Karpas-422 (cell line): ENCODE measurements at regions not wholly inside any gene's neighbourhood (a gene's known extent, or its start where the extent isn't known, plus 50 kb on each side); places are given as distances from the start of the nearest gene placed in this dataset.

Experiments used
- DNase-seq: peaks from one replicate; pipeline ENCODE4 v3.0.0-alpha.2; 2015
- H2AFZ ChIP-seq: fragments of 200-600 bp; sonication (generic); 2 replicates; pipeline ENCODE4 v1.6.1; 2014; ENCODE audit warnings: antibody characterized with exemption, low read length, mixed read lengths
- H3K27ac ChIP-seq: fragments of 200-600 bp; sonication (generic); 2 replicates; pipeline ENCODE4 v1.5.1; 2014; ENCODE audit warnings: mild to moderate bottlenecking, low read length, moderate library complexity
- H3K27me3 ChIP-seq: fragments of 200-600 bp; sonication (generic); 2 replicates; pipeline ENCODE4 v1.6.1; 2014; ENCODE audit warnings: low read length, mixed read lengths
- H3K36me3 ChIP-seq: fragments of 200-600 bp; sonication (generic); 2 replicates; pipeline ENCODE4 v1.6.1; 2014; ENCODE audit warnings: low read length, mixed read lengths; ENCODE audit not compliant: insufficient read depth
- H3K4me1 ChIP-seq: fragments of 200-600 bp; sonication (generic); 2 replicates; pipeline ENCODE4 v1.6.1; 2014; ENCODE audit warnings: mild to moderate bottlenecking, low read length, mixed read lengths
- H3K4me2 ChIP-seq: fragments of 200-600 bp; sonication (generic); 2 replicates; pipeline ENCODE4 v1.6.1; 2014; ENCODE audit warnings: low read length, low read depth, mild to moderate bottlenecking; ENCODE audit not compliant: poor library complexity, severe bottlenecking
- H3K4me3 ChIP-seq: fragments of 200-600 bp; sonication (generic); 2 replicates; pipeline ENCODE4 v1.5.1; 2014; ENCODE audit warnings: mild to moderate bottlenecking, antibody characterized with exemption, low read length, mixed read lengths
- H3K79me2 ChIP-seq: fragments of 200-600 bp; sonication (generic); 2 replicates; pipeline ENCODE4 v1.6.1; 2014; ENCODE audit warnings: mild to moderate bottlenecking, low read length, mixed read lengths
- H3K9ac ChIP-seq: fragments of 200-600 bp; sonication (generic); 2 replicates; pipeline ENCODE4 v1.6.0; 2014; ENCODE audit warnings: low read length
- H3K9me2 ChIP-seq: fragments of 200-600 bp; sonication (generic), shearing (Covaris generic); replicated peaks from 2 replicates; pipeline ENCODE4 v1.6.0; 2014; ENCODE audit warnings: mild to moderate bottlenecking, low read length, moderate library complexity; ENCODE audit not compliant: insufficient read depth
- H3K9me3 ChIP-seq: fragments of 300-700, 200-600 bp; sonication (generic); 2 replicates; pipeline ENCODE4 v1.6.1; 2014; ENCODE audit warnings: low read length, mixed read lengths
- H4K20me1 ChIP-seq: fragments of 200-600 bp; sonication (generic); 2 replicates; pipeline ENCODE4 v1.6.1; 2014; ENCODE audit warnings: mild to moderate bottlenecking, antibody characterized with exemption, low read length, low read depth; ENCODE audit not compliant: insufficient read depth

DNA sequence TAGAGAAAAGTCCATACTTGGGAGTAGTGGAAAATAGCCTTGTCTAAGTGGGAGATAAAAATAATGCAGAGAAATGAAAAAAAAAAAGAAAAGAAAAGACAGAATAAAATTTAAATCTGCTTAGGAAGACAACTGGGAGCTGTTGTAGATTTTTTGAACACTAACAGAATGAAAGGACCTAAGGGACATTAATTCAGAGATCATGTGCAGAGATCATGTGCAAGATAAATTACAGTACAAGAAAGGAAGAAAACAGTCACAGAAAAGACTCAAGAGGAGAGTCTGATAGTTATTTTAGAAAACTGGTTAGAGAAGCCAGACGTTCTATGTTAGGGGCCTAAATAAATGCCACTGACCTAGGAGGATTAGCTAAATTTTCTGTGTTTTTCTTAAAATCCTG, 1226.8 kb upstream of the NUDT12 start:
- no peaks in the 10 kb centered on the region for H4K20me1 ChIP-seq
- H3K27ac ChIP-seq = no peak overlapping the region
- DNase-seq = no peak
- peaks cover 20% of the 10 kb centered on the region for H3K9me3 ChIP-seq
- H3K4me1 ChIP-seq = no peaks in the 10 kb centered on the region
- no peaks in the 10 kb centered on the region for H3K27me3 ChIP-seq
- no peak overlapping the region for H3K4me3 ChIP-seq
- no peaks in the 10 kb centered on the region for H3K9me2 ChIP-seq
- no peaks in the 10 kb centered on the region for H3K36me3 ChIP-seq
- no peaks in the 10 kb centered on the region for H3K79me2 ChIP-seq
- H3K4me2 ChIP-seq = no peak overlapping the region
- no peak overlapping the region for H2AFZ ChIP-seq
- H3K9ac ChIP-seq = no peak overlapping the region

DNA sequence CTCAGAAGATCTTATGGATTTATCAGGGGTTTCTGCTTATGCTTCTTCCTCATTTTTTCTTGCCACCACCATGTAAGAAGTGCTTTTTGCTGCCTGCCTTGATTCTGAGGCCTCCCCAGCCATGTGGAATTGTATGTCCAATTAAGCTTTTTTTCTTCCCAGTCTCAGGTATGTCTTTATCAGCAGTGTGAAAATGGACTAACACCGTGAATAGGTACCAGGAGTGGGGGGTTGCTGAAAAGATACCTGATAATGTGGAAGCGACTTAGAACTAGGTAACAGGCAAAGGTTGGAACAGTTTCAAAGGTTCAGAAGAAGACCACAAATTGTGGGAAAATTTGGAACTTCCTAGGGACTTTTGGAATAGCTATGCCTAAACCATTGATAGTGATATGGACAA, 1222.5 kb upstream of the NUDT12 start:
- DNase-seq = no peak

DNA sequence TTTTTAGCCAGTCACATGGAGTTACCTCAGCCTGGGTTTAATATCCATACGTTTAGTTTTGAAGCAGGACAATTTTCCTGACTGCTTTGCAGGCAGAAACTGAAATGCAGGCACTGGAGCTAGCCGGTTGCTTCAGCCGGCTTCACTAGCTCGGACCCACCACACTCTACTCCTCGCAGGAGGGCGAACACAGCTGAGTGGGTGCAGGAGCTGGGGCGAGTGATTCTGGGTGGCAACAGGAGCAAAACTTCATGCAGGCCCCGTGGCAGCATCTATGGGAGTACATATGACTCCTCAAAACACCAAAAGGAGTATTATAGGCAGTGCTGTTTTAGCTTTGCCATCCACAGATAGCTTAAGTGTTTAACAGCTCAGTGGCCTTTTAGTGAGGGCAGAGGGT, 1211.8 kb upstream of the NUDT12 start:
- Histone ChIP-seq H3K27me3 (no peaks in the 10 kb centered on the region), H3K4me3 (no peak overlapping the region), H3K9me2 (no peaks in the 10 kb centered on the region), H4K20me1 (no peaks in the 10 kb centered on the region), H3K4me1 (no peaks in the 10 kb centered on the region), H3K4me2 (no peak overlapping the region), H3K9ac (no peak overlapping the region), H3K9me3 (peaks cover 33% of the 10 kb centered on the region), H3K36me3 (no peaks in the 10 kb centered on the region), H3K79me2 (no peaks in the 10 kb centered on the region), H2AFZ (no peak overlapping the region), H3K27ac (no peak overlapping the region)
- no peak for DNase-seq

More for the DNA sequence above, 1222.5 kb upstream of the NUDT12 start:
- H4K20me1 ChIP-seq = no peaks in the 10 kb centered on the region
- H3K9me3 ChIP-seq = peaks cover 17% of the 10 kb centered on the region
- no peak overlapping the region for H2AFZ ChIP-seq
- H3K27ac ChIP-seq = no peak overlapping the region
- no peak overlapping the region for H3K4me3 ChIP-seq
- H3K27me3 ChIP-seq = no peaks in the 10 kb centered on the region
- no peak overlapping the region for H3K9ac ChIP-seq
- no peaks in the 10 kb centered on the region for H3K36me3 ChIP-seq
- H3K9me2 ChIP-seq = no peaks in the 10 kb centered on the region
- H3K79me2 ChIP-seq = no peaks in the 10 kb centered on the region
- no peak overlapping the region for H3K4me2 ChIP-seq
- no peaks in the 10 kb centered on the region for H3K4me1 ChIP-seq

DNA sequence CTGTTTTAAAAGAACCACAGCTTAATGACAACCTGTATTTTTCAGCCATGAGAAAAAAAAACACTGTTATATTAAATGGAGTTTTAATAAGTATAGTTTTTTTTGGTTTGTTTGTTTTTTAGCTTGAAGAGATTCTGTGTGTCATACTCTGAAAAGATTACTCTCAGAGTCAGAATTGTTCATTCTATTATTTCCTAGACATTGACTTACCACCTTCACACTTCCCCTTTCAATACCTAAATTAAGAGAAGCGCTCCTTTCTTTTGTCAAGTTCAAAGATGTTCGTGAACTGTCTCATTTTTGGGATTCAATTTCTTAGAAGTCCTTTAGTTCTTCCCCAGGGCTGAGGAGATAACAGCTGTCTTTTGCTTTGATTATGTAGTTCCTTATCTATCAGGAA, 1201.6 kb upstream of the NUDT12 start:
- Histone ChIP-seq H3K9ac (no peak overlapping the region), H2AFZ (no peak overlapping the region), H3K9me3 (peaks cover 16% of the 10 kb centered on the region), H4K20me1 (no peaks in the 10 kb centered on the region), H3K27ac (no peak overlapping the region), H3K4me2 (no peak overlapping the region), H3K79me2 (no peaks in the 10 kb centered on the region), H3K4me1 (no peaks in the 10 kb centered on the region), H3K9me2 (no peaks in the 10 kb centered on the region), H3K36me3 (no peaks in the 10 kb centered on the region), H3K4me3 (no peak overlapping the region), H3K27me3 (no peaks in the 10 kb centered on the region)
- DNase-seq = no peak

DNA sequence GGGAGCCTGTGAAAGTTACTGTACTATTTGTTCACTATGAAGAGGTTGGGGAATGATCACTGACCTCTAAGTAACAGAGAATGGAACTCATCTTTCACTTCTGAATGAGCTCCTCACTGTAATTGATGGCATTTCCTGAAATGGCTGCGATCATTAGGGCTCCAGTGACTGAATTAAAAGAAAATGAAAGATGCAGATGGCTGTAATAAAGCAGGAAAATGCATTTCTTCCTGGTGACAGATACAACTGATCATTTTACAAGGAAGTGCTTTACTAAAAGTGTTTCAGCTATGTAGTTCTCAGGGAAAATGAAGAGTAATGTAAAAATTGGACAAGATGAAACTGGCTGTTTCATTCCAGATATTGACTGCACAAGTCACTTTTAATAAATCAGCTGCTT, 1200.6 kb upstream of the NUDT12 start:
- Histone ChIP-seq H3K79me2 (no peaks in the 10 kb centered on the region), H3K4me2 (no peak overlapping the region), H3K9ac (no peak overlapping the region), H3K27ac (no peak overlapping the region), H3K4me1 (no peaks in the 10 kb centered on the region), H4K20me1 (no peaks in the 10 kb centered on the region), H3K4me3 (no peak overlapping the region), H3K27me3 (no peaks in the 10 kb centered on the region), H2AFZ (no peak overlapping the region), H3K9me2 (no peaks in the 10 kb centered on the region), H3K36me3 (no peaks in the 10 kb centered on the region), H3K9me3 (peaks cover 19% of the 10 kb centered on the region)
- no peak for DNase-seq

DNA sequence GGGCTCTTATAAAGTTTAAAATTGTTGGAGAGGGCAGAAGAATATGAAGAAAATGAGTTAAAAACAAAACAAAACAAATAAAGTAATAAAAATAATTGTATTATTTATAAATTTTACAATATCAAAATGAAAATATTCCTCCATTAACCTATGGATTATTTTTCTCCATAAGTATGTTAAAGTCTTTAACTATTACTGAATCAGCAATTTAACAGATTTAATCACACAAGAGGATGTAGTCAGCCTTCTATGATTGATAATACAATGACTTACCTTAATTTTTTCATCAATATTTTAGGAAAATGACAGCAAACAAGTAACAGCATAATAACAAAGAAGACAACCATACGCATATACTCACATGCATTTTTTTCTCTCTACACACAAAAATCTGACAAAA, 1195.3 kb upstream of the NUDT12 start:
- DNase-seq = no peak
- Histone ChIP-seq H3K79me2 (no peaks in the 10 kb centered on the region), H3K4me2 (no peak overlapping the region), H3K4me1 (no peaks in the 10 kb centered on the region), H3K36me3 (no peaks in the 10 kb centered on the region), H3K9me3 (peaks cover 30% of the 10 kb centered on the region), H3K27ac (no peak overlapping the region), H2AFZ (no peak overlapping the region), H3K27me3 (no peaks in the 10 kb centered on the region), H3K4me3 (no peak overlapping the region), H3K9me2 (no peaks in the 10 kb centered on the region), H3K9ac (no peak overlapping the region), H4K20me1 (no peaks in the 10 kb centered on the region)

DNA sequence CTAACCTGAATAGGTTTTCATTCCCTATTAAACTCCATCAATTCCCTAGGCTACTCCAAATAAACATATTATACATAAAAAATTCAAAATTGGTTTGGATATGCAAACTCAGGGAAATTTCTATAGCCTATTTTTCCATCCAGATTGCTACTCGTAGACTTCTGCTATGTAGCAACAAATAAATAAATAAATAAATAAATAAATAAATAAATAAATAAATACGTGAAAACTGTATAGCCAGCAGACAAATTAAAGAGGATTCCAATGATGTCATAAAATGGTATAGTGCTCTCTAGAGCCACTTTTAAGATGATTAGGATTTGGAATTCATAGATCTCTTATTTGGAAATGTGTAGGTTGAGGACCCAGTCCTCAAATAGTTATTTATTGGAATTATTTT, 1193.2 kb upstream of the NUDT12 start:
- Histone ChIP-seq H3K4me3 (no peak overlapping the region), H2AFZ (no peak overlapping the region), H3K4me2 (no peak overlapping the region), H3K9me3 (peaks cover 31% of the 10 kb centered on the region), H3K9me2 (no peaks in the 10 kb centered on the region), H3K79me2 (no peaks in the 10 kb centered on the region), H4K20me1 (no peaks in the 10 kb centered on the region), H3K4me1 (no peaks in the 10 kb centered on the region), H3K36me3 (no peaks in the 10 kb centered on the region), H3K27me3 (no peaks in the 10 kb centered on the region), H3K27ac (no peak overlapping the region), H3K9ac (no peak overlapping the region)
- DNase-seq = no peak

DNA sequence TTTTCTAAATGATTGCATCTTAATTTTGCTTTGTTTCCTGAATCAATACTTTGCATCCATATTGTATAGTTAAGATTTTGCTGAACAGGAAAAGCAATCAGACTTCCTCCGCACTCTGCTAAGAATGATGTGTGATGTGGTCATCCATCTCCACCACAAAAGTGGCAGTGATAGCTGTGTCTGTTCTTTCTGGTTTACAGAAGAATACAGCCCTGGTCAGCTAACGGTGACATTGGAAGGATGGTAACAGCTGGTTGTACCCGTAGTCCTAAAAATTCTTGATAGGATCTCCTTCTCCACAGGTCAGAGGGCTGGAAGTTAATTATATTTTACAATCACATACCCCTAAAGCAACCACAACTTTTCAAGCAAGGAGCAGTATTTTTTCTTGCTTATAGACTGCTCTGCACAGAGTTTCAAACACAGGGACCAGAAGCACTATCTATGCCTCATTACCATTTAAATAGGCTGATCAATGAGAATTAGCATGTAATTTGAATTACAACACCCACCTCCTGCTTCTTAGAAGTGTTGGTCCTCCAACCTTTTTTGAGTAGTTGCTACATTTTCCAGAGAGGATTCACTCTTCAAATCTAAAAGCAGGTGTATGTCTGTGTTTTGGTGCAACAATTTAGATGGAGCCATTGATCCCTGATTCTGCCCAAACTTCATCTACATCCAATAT, 1191.9 kb upstream of the NUDT12 start:
- H3K27me3 ChIP-seq = no peaks in the 10 kb centered on the region
- no peak overlapping the region for H3K9ac ChIP-seq
- no peak overlapping the region for H3K27ac ChIP-seq
- H3K4me2 ChIP-seq = no peak overlapping the region
- H3K9me2 ChIP-seq = no peaks in the 10 kb centered on the region
- H3K79me2 ChIP-seq = no peaks in the 10 kb centered on the region
- H3K36me3 ChIP-seq = no peaks in the 10 kb centered on the region
- H3K9me3 ChIP-seq = peaks cover 27% of the 10 kb centered on the region
- no peak for DNase-seq
- no peak overlapping the region for H2AFZ ChIP-seq
- H3K4me1 ChIP-seq = no peaks in the 10 kb centered on the region
- no peaks in the 10 kb centered on the region for H4K20me1 ChIP-seq
- no peak overlapping the region for H3K4me3 ChIP-seq

DNA sequence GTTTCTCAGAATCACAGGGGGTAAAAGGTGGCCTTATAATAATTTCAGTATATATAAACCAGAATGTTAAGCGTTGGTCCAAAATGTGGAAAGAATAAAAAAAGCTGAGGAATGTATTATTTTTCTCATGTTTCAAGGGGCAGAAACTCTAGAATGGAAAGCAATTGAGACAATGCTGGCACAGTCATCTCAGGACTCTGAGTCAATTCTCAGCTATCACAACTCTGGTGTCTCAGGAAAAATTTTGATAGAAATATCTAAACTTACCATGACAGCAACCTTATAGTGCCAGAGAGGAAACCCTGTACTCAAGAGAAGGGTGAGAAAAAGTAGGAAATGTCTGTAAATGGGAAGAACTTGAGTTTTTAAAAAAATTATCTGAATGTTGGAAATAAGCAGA, 1189.4 kb upstream of the NUDT12 start:
- H3K27ac ChIP-seq = no peak overlapping the region
- no peak overlapping the region for H2AFZ ChIP-seq
- no peaks in the 10 kb centered on the region for H3K9me2 ChIP-seq
- H3K36me3 ChIP-seq = no peaks in the 10 kb centered on the region
- no peaks in the 10 kb centered on the region for H3K79me2 ChIP-seq
- H3K9me3 ChIP-seq = peaks cover 19% of the 10 kb centered on the region
- no peak overlapping the region for H3K9ac ChIP-seq
- no peaks in the 10 kb centered on the region for H3K27me3 ChIP-seq
- H3K4me1 ChIP-seq = no peaks in the 10 kb centered on the region
- no peak overlapping the region for H3K4me3 ChIP-seq
- no peak for DNase-seq
- H3K4me2 ChIP-seq = no peak overlapping the region
- no peaks in the 10 kb centered on the region for H4K20me1 ChIP-seq
